Heart left ventricle (tissue), 16 donors: ENCODE measurements at regions not wholly inside any gene's neighbourhood (a gene's known extent, or its start where the extent isn't known, plus 50 kb on each side); places are given as distances from the start of the nearest gene placed in this dataset.
"Not testable (repeated sequence)": the region's sequence is repeated elsewhere in the genome, so short reads cannot be mapped to it uniquely, and the experiment has no call there.

Experiments
- ATAC-seq, 4 donors: fragments of 200-7000 bp; cut with Tn5 transposase; one replicate each; pipeline ENCODE4 v1.9.1; 2020 to 2022; ENCODE audit warnings: moderate library complexity in 4 of 4, mild to moderate bottlenecking in 3 of 4, moderate number of reproducible peaks in 1 of 4
- DNase-seq, 5 donors: peaks; one replicate each; pipeline ENCODE4 v3.0.0-alpha.2; 2020
- H3K27ac ChIP-seq, 12 donors: fragments of 200-600 bp; sonication (generic) in 4 of 12; one replicate each; pipeline versions ENCODE4 v1.5.0 to v1.8.0; 2016 to 2022; ENCODE audit warnings: mild to moderate bottlenecking in 2 of 12
- H3K27me3 ChIP-seq, 9 donors: fragments of 200-600 bp; sonication (generic) in 2 of 9; one replicate each; pipeline versions ENCODE4 v1.5.1 to v1.8.0; 2016 to 2022; ENCODE audit warnings: mild to moderate bottlenecking in 3 of 9
- H3K36me3 ChIP-seq, 9 donors: fragments of 200-600 bp; sonication (generic) in 2 of 9; one replicate each; pipeline versions ENCODE4 v1.5.0 to v1.8.0; 2018 to 2022; ENCODE audit warnings: mild to moderate bottlenecking in 2 of 9
- H3K4me1 ChIP-seq, 12 donors: fragments of 200-600 bp; sonication (generic) in 4 of 12; one replicate each; pipeline versions ENCODE4 v1.5.0 to v1.8.0; 2016 to 2022; ENCODE audit warnings: mild to moderate bottlenecking in 3 of 12
- H3K4me3 ChIP-seq, 12 donors: fragments of 200-600 bp; sonication (generic) in 4 of 12; one replicate each; pipeline versions ENCODE4 v1.5.0 to v1.8.0; 2017 to 2022; ENCODE audit warnings: mild to moderate bottlenecking in 9 of 12, moderate library complexity in 4 of 12
- H3K9me3 ChIP-seq, 12 donors: fragments of 200-600 bp; sonication (generic) in 4 of 12; one replicate each; pipeline versions ENCODE4 v1.5.0 to v1.8.0; 2016 to 2022; ENCODE audit warnings: mild to moderate bottlenecking in 1 of 12
- POLR2A ChIP-seq, 2 donors: fragments of 450-650 bp; IDR thresholded peaks; one replicate each; pipeline ENCODE4 v1.6.1; 2017; ENCODE audit warnings: antibody characterized with exemption in 2 of 2, mild to moderate bottlenecking in 2 of 2, moderate library complexity in 2 of 2
- WGBS, 4 donors: extraction: QIAGEN DNeasy Blood & Tissue Kit in 2 of 4; methylation state at CpG; one replicate each; pipeline versions ENCODE4 v1.1.5 to v1.1.7; 2013 to 2018; 5-methylcytosine and 5-hydroxymethylcytosine counted together
- intact Hi-C, 10 donors: fragments of 100-400 bp; cut with DNase I; formaldehyde crosslinking; loops; one replicate each; pipeline versions ENCODE4 v1.11.1 to v1.14.2; 2022
- TF ChIP-seq, protein P1 (sequence below), 12 donors: fragments of 200-600 bp; sonication (generic) in 4 of 12; IDR thresholded peaks; one replicate each; pipeline versions ENCODE4 v1.5.0 to v1.8.0; 2018 to 2022; ENCODE audit warnings: antibody characterized with exemption in 12 of 12, mild to moderate bottlenecking in 5 of 12
- donor health status: ischemic (EF 13 %, LVEDD 7.1; RV severe dilation, severe dysfunction).
- donor health status: healthy with polysubstance abuse.
- donor health status: DM: no; HTN: yes; CAD: no.
- donor health status: DM: no; HTN: no; CAD: no.
- donor health status: ischemic (EF 25% LVEDD 6.9; RV normal size, moderate dysfunction).
- donor health status: ischemic (EF 25% LVEDD 5.7; RV mildly dilated, moderate dysfunction).
- donor health status: healthy.
- donor health status: DM: yes; HTN: yes; CAD: no.
- donor health status: ischemic (EF 35%, LVEDD 5.7; RV mildly dilated, moderate dysfunction).
- donor health status: nonischemic (EF 11% LVEDD 7.7; RV severe dilation, severe dysfunction).
- donor health status: DM: yes; HTN: yes; CAD: no.
- donor health status: PGD.
- donor health status: ischemic (EF 29% LVEDD 5.4; RV normal size, mild dysfunction).
- donor health status: nonischemic (EF 23%, LVEDD 6.1; RV moderate dilation, normal function).

DNA sequence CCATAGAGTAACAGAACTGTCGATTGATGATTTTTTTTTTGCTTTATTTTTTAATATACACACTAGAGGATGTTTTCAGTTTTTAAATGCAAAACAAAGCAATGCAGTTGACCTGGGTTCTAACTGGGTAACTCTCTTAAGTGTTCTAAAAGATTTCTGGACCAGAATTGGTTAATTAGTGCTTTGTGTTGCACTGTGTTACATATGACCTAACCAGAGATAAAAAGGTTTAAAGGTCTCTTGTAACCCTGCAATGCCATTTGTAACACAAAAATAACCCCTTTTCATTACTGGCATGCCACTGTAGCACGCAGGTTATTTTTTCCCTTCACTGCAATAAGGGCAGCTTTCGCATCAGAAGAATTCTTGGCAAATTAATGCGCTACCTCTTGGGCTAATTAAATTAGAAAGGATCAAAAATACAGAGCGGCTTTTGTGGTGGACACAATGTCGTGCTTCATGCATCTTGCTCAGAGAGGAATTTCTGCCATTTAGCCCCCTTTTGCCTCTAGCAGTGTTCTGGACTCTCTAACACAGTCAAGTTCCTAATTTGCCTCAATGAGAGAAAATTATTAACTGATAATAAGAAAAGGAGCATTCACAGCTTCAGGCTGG is 250.8 kb upstream of the ZEB2 start:
- Histone ChIP-seq H3K4me3 (no peak overlapping the region), H3K9me3 (no peaks in the 10 kb centered on the region), H3K27ac (no peak overlapping the region), H3K27me3 (no peaks in the 10 kb centered on the region), H3K36me3 (no peaks in the 10 kb centered on the region), H3K4me1 (peaks cover 0 to 9% (median 0%) of the 10 kb centered on the region in 12 donors)
- ATAC-seq (no peak), DNase-seq (no peak)
- intact Hi-C loops = no loop called here
- 73 to 83% (median 76%) methylated on average over 6 of the region's 6 CpGs for WGBS, 4 donors
- TF ChIP-seq POLR2A (IDR thresholded peaks at IDR 0.05) = no peak
- TF ChIP-seq, protein P1, sequence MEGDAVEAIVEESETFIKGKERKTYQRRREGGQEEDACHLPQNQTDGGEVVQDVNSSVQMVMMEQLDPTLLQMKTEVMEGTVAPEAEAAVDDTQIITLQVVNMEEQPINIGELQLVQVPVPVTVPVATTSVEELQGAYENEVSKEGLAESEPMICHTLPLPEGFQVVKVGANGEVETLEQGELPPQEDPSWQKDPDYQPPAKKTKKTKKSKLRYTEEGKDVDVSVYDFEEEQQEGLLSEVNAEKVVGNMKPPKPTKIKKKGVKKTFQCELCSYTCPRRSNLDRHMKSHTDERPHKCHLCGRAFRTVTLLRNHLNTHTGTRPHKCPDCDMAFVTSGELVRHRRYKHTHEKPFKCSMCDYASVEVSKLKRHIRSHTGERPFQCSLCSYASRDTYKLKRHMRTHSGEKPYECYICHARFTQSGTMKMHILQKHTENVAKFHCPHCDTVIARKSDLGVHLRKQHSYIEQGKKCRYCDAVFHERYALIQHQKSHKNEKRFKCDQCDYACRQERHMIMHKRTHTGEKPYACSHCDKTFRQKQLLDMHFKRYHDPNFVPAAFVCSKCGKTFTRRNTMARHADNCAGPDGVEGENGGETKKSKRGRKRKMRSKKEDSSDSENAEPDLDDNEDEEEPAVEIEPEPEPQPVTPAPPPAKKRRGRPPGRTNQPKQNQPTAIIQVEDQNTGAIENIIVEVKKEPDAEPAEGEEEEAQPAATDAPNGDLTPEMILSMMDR (IDR thresholded peaks at IDR 0.05) = no peak

GRCh38 chr2:144760939-144761338 is 241.0 kb upstream of the ZEB2 start:
- H3K27ac ChIP-seq, H3K9me3 ChIP-seq, H3K4me1 ChIP-seq, H3K27me3 ChIP-seq, intact Hi-C loops, DNase-seq, ATAC-seq, H3K4me3 ChIP-seq, H3K36me3 ChIP-seq: not testable (repeated sequence)
- 71 to 84% (median 82%) methylated on average over 2 of the region's 2 CpGs for WGBS, 4 donors

DNA sequence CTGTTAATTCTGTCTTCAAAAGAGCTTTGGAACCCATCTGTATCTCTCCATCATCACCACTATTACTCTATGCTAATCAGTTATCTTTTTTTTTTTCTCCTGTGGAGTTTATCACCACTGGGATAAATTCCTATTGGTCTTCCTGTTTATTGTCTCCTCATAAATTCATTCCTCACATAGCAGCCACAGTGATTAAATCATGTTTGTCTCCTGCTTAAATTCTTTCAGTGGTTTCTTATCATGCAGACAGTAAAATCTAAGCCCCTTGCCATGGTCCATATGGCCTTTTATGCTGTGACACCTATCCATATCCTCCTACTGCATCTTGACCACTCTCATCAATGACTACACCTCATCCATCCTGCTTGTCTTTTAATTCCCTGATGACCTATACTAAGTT is 239.8 kb upstream of the ZEB2 start:
- Histone ChIP-seq H3K4me1 (no peaks in the 10 kb centered on the region), H3K27me3 (no peaks in the 10 kb centered on the region), H3K4me3 (no peak overlapping the region), H3K36me3 (no peaks in the 10 kb centered on the region), H3K9me3 (peaks cover 0 to 3% (median 0%) of the 10 kb centered on the region in 12 donors), H3K27ac (no peak overlapping the region)
- ATAC-seq (no peak), DNase-seq (no peak)
- intact Hi-C loops = no loop called here
- TF ChIP-seq, protein P1 (IDR thresholded peaks at IDR 0.05) = no peak
- no peak for TF ChIP-seq POLR2A (IDR thresholded peaks at IDR 0.05)

DNA sequence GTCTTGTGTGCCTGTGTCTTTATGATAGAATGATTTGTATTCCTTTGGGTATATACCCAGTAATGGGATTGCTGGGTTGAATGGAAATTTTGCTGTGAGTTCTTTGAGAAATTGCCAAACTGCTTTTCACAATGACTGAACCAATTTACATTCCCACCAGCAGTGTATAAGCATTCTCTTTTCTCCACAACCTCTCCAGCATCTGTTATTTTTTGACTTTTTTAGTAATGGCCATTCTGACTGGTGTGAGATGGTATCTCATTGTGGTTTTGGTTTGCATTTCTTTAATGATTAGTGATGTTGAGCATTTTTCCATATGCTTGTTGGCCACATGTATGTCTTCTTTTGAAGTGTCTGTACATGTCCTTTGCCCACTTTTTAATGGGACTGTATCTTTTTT is 238.3 kb upstream of the ZEB2 start:
- H3K9me3 ChIP-seq, H3K4me3 ChIP-seq, H3K27ac ChIP-seq, ATAC-seq, H3K27me3 ChIP-seq, H3K36me3 ChIP-seq, H3K4me1 ChIP-seq, intact Hi-C loops, DNase-seq: not testable (repeated sequence)

DNA sequence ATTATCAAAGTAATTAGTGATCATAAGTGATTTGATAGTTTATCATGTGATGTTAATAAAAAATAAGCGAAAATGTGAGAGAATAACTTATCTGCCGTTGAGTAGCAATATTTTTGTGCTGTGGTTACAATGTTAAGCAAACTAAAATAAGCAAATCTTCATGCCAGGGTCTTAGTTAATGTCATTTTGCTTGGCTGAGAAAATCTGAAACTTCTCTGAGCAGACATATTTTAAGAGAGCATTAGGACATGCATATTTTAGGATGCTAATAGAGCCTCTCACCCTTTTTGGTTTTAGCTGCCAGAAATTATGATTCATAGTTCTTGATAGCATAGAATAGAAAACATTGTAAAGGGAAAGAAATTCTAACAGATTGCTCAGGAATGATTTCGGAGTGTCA is 233.5 kb upstream of the ZEB2 start:
- TF ChIP-seq, protein P1 (IDR thresholded peaks at IDR 0.05) = no peak
- TF ChIP-seq POLR2A (IDR thresholded peaks at IDR 0.05) = no peak
- peaks cover 0 to 5% (median 0%) of the 10 kb centered on the region in 12 donors for H3K4me1 ChIP-seq
- DNase-seq (no peak), ATAC-seq (no peak)
- peaks cover 0 to 41% (median 10%) of the 10 kb centered on the region in 12 donors for H3K9me3 ChIP-seq
- no peaks in the 10 kb centered on the region for H3K36me3 ChIP-seq
- intact Hi-C loops = no loop called here
- WGBS, 4 donors = 58 to 73% (median 62%) methylated on average over 3 of the region's 3 CpGs
- no peak overlapping the region for H3K4me3 ChIP-seq
- peak overlapping the region in 4 of 12 donors; percentile 1 to 38 (median 20) for H3K27ac ChIP-seq
- H3K27me3 ChIP-seq = no peaks in the 10 kb centered on the region
